NCI-H748 treated with DMSO at 0.1 percent for 48 hours (cell line): ENCODE measurements at regions not wholly inside any gene's neighbourhood (a gene's known extent, or its start where the extent isn't known, plus 50 kb on each side); places are given as distances from the start of the nearest gene placed in this dataset.

Experiments
- DNase-seq: peaks from one replicate; lab custom pipeline; 2025; lab: John Stamatoyannopoulos, UW

GRCh38 chr4:35836596-35836995, 407.7 kb downstream of the ARAP2 start:
- no peak for DNase-seq

- DNase-seq = no peak
Observed at GRCh38 chr4:35867057-35867456, 377.3 kb downstream of the ARAP2 start.

- DNase-seq = no peak
Observed at GRCh38 chr4:35872273-35872672, 372.0 kb downstream of the ARAP2 start.

- no peak for DNase-seq
Observed at GRCh38 chr4:35879479-35879878, 364.8 kb downstream of the ARAP2 start.

- DNase-seq = no peak
Observed at GRCh38 chr4:35883108-35883507, 361.2 kb downstream of the ARAP2 start.

GRCh38 chr4:35884714-35885480, 359.4 kb downstream of the ARAP2 start:
- no peak for DNase-seq

- DNase-seq = no peak
Observed at GRCh38 chr4:35897808-35898207, 346.5 kb downstream of the ARAP2 start.

GRCh38 chr4:35900286-35901243, 343.7 kb downstream of the ARAP2 start:
- DNase-seq = no peak

- no peak for DNase-seq
Observed at GRCh38 chr4:35912174-35912573, 332.1 kb downstream of the ARAP2 start.

GRCh38 chr4:35918491-35918977, 325.8 kb downstream of the ARAP2 start:
- no peak for DNase-seq

GRCh38 chr4:35925806-35926205, 318.5 kb downstream of the ARAP2 start:
- DNase-seq = no peak

GRCh38 chr4:35926788-35927187, 317.5 kb downstream of the ARAP2 start:
- DNase-seq = no peak

- DNase-seq = no peak
Observed at GRCh38 chr4:35933901-35934300, 310.4 kb downstream of the ARAP2 start.

GRCh38 chr4:35934320-35934981, 309.9 kb downstream of the ARAP2 start:
- peak; percentile 19 for DNase-seq

GRCh38 chr4:35938936-35939335, 305.4 kb downstream of the ARAP2 start:
- DNase-seq = no peak

- peak; percentile 33 for DNase-seq
Observed at GRCh38 chr4:35939751-35940150, 304.6 kb downstream of the ARAP2 start.

GRCh38 chr4:35942092-35942491, 302.2 kb downstream of the ARAP2 start:
- no peak for DNase-seq

- no peak for DNase-seq
Observed at GRCh38 chr4:35943606-35944005, 300.7 kb downstream of the ARAP2 start.

GRCh38 chr4:35948171-35948570, 296.1 kb downstream of the ARAP2 start:
- DNase-seq = no peak

- DNase-seq = no peak
Observed at GRCh38 chr4:35950442-35950841, 293.9 kb downstream of the ARAP2 start.

- no peak for DNase-seq
Observed at GRCh38 chr4:35952751-35953150, 291.6 kb downstream of the ARAP2 start.

- DNase-seq = no peak
Observed at GRCh38 chr4:35963383-35963782, 280.9 kb downstream of the ARAP2 start.
